ENCODE measurements at regions not wholly inside any gene's neighbourhood (a gene's known extent, or its start where the extent isn't known, plus 50 kb on each side); places are given as distances from the start of the nearest gene placed in this dataset.
"Not testable (repeated sequence)": the region's sequence is repeated elsewhere in the genome, so short reads cannot be mapped to it uniquely, and the experiment has no call there.

GRCh38 chr7:13727279-13727678 lies 262.2 kb downstream of the ETV1 start:
- Histone ChIP-seq H3K4me3 (no peak overlapping the region), H3K27ac (peak overlapping the region; percentile 29), H3K9me3 (ENCODE audit: low read depth, low read length) (no peaks in the 10 kb centered on the region), H3K36me3 (ENCODE audit: insufficient read depth, low read length) (no peaks in the 10 kb centered on the region), H3K9ac (ENCODE audit: insufficient read length) (no peak overlapping the region)
- no peak for DNase-seq (ENCODE audit: low read depth, low spot score)
- TF ChIP-seq FOXP2 (optimal IDR thresholded peaks at IDR 0.05; ENCODE audit: control extremely low read depth, extremely low read length, insufficient read depth) = no peak
- no peak for TF ChIP-seq EZH2 (IDR thresholded peaks at IDR 0.05)
- no peak for TF ChIP-seq POLR2AphosphoS5 (IDR thresholded peaks at IDR 0.05; ENCODE audit: borderline replicate concordance, low read depth, low read length)

- DNase-seq (ENCODE audit: low read depth, low spot score) = no peak
- H3K4me3 ChIP-seq = no peak overlapping the region
- no peaks in the 10 kb centered on the region for H3K9me3 ChIP-seq (ENCODE audit: low read depth, low read length)
- no peaks in the 10 kb centered on the region for H3K36me3 ChIP-seq (ENCODE audit: insufficient read depth, low read length)
- no peak overlapping the region for H3K9ac ChIP-seq (ENCODE audit: insufficient read length)
- no peak for TF ChIP-seq FOXP2 (optimal IDR thresholded peaks at IDR 0.05; ENCODE audit: control extremely low read depth, extremely low read length, insufficient read depth)
- no peak for TF ChIP-seq EZH2 (IDR thresholded peaks at IDR 0.05)
- no peak for TF ChIP-seq POLR2AphosphoS5 (IDR thresholded peaks at IDR 0.05; ENCODE audit: borderline replicate concordance, low read depth, low read length)
- H3K27ac ChIP-seq = peak overlapping the region; percentile 29
Observed at GRCh38 chr7:13727751-13728150, 261.7 kb downstream of the ETV1 start.

- H3K36me3 ChIP-seq (ENCODE audit: insufficient read depth, low read length); H3K4me3 ChIP-seq; H3K9ac ChIP-seq (ENCODE audit: insufficient read length); H3K9me3 ChIP-seq (ENCODE audit: low read depth, low read length); H3K27ac ChIP-seq; DNase-seq (ENCODE audit: low read depth, low spot score): not testable (repeated sequence)
Observed at GRCh38 chr7:13728430-13728829, 261.0 kb downstream of the ETV1 start.

GRCh38 chr7:13731643-13732042 lies 257.8 kb downstream of the ETV1 start:
- H3K4me3 ChIP-seq = no peak overlapping the region
- H3K9ac ChIP-seq (ENCODE audit: insufficient read length) = no peak overlapping the region

GRCh38 chr7:13737563-13737962 lies 251.9 kb downstream of the ETV1 start:
- no peak for TF ChIP-seq POLR2AphosphoS5 (IDR thresholded peaks at IDR 0.05; ENCODE audit: borderline replicate concordance, low read depth, low read length)
- TF ChIP-seq FOXP2 (optimal IDR thresholded peaks at IDR 0.05; ENCODE audit: control extremely low read depth, extremely low read length, insufficient read depth) = no peak
- TF ChIP-seq EZH2 (IDR thresholded peaks at IDR 0.05) = no peak
- Histone ChIP-seq H3K4me3 (no peak overlapping the region), H3K36me3 (ENCODE audit: insufficient read depth, low read length) (no peaks in the 10 kb centered on the region), H3K9me3 (ENCODE audit: low read depth, low read length) (no peaks in the 10 kb centered on the region), H3K27ac (no peak overlapping the region), H3K9ac (ENCODE audit: insufficient read length) (no peak overlapping the region)
- DNase-seq (ENCODE audit: low read depth, low spot score) = no peak

More at GRCh38 chr7:13731643-13732042, 257.8 kb downstream of the ETV1 start:
- no peak for TF ChIP-seq FOXP2 (optimal IDR thresholded peaks at IDR 0.05; ENCODE audit: control extremely low read depth, extremely low read length, insufficient read depth)
- no peak for TF ChIP-seq POLR2AphosphoS5 (IDR thresholded peaks at IDR 0.05; ENCODE audit: borderline replicate concordance, low read depth, low read length)
- no peak for TF ChIP-seq EZH2 (IDR thresholded peaks at IDR 0.05)
- DNase-seq (ENCODE audit: low read depth, low spot score) = no peak
- Histone ChIP-seq H3K36me3 (ENCODE audit: insufficient read depth, low read length) (no peaks in the 10 kb centered on the region), H3K9me3 (ENCODE audit: low read depth, low read length) (no peaks in the 10 kb centered on the region), H3K27ac (no peak overlapping the region)

GRCh38 chr7:13742126-13742525 lies 247.3 kb downstream of the ETV1 start:
- H3K9ac ChIP-seq (ENCODE audit: insufficient read length) = no peak overlapping the region
- TF ChIP-seq EZH2 (IDR thresholded peaks at IDR 0.05) (no peak), POLR2AphosphoS5 (IDR thresholded peaks at IDR 0.05; ENCODE audit: borderline replicate concordance, low read depth, low read length) (no peak), FOXP2 (optimal IDR thresholded peaks at IDR 0.05; ENCODE audit: control extremely low read depth, extremely low read length, insufficient read depth) (no peak)
- no peaks in the 10 kb centered on the region for H3K36me3 ChIP-seq (ENCODE audit: insufficient read depth, low read length)
- H3K9me3 ChIP-seq (ENCODE audit: low read depth, low read length) = no peaks in the 10 kb centered on the region
- DNase-seq (ENCODE audit: low read depth, low spot score) = no peak
- no peak overlapping the region for H3K27ac ChIP-seq
- no peak overlapping the region for H3K4me3 ChIP-seq

DNA sequence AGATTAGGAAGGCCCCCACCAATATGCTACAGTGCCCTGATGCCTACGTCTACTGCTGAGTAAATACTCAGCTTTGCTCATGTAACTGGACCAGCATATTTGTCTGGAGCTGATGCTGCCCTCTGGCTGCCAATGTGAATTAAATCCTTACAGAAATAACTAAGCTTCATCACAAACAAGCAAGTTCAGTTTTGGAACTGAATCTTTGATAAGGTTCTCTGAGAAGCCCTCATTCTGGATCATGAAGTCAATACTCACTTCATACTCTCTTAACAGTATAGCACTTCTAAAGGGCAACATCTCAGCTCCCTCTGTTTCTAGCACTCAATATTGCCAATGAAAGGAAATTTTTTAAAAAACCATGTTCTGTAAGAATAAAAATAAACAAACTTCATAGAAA lies 246.7 kb downstream of the ETV1 start:
- H3K4me3 ChIP-seq = no peak overlapping the region
- no peaks in the 10 kb centered on the region for H3K9me3 ChIP-seq (ENCODE audit: low read depth, low read length)
- TF ChIP-seq POLR2AphosphoS5 (IDR thresholded peaks at IDR 0.05; ENCODE audit: borderline replicate concordance, low read depth, low read length) = no peak
- no peaks in the 10 kb centered on the region for H3K36me3 ChIP-seq (ENCODE audit: insufficient read depth, low read length)
- H3K9ac ChIP-seq (ENCODE audit: insufficient read length) = no peak overlapping the region
- H3K27ac ChIP-seq = no peak overlapping the region
- DNase-seq (ENCODE audit: low read depth, low spot score) = no peak

DNA sequence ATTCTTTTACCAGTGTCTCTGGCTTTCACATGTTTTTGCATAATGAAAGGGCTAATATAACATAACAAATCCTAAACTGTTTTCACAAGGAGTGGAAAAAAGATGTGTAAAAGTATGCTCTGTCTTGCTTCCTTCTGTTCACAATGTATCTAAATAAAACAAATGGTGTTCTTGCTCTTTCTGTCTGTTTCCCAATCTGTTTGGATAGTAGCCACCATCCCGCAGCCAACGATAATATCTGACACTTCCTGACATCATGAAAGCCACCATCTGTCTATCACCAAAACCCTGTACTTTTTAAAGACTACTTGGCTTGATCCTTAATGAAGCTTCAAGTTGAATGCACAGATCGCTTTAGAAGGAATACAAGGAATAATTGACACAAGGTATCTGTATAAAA lies 246.2 kb downstream of the ETV1 start:
- H3K9ac ChIP-seq (ENCODE audit: insufficient read length) = no peak overlapping the region
- no peak overlapping the region for H3K4me3 ChIP-seq
- no peaks in the 10 kb centered on the region for H3K36me3 ChIP-seq (ENCODE audit: insufficient read depth, low read length)
- TF ChIP-seq POLR2AphosphoS5 (IDR thresholded peaks at IDR 0.05; ENCODE audit: borderline replicate concordance, low read depth, low read length) = no peak
- TF ChIP-seq FOXP2 (optimal IDR thresholded peaks at IDR 0.05; ENCODE audit: control extremely low read depth, extremely low read length, insufficient read depth) = no peak
- TF ChIP-seq EZH2 (IDR thresholded peaks at IDR 0.05) = no peak
- no peaks in the 10 kb centered on the region for H3K9me3 ChIP-seq (ENCODE audit: low read depth, low read length)
- no peak overlapping the region for H3K27ac ChIP-seq
- DNase-seq (ENCODE audit: low read depth, low spot score) = no peak

- H3K9me3 ChIP-seq (ENCODE audit: low read depth, low read length) = no peaks in the 10 kb centered on the region
- no peak overlapping the region for H3K27ac ChIP-seq
- no peaks in the 10 kb centered on the region for H3K36me3 ChIP-seq (ENCODE audit: insufficient read depth, low read length)
- TF ChIP-seq POLR2AphosphoS5 (IDR thresholded peaks at IDR 0.05; ENCODE audit: borderline replicate concordance, low read depth, low read length) (no peak), FOXP2 (optimal IDR thresholded peaks at IDR 0.05; ENCODE audit: control extremely low read depth, extremely low read length, insufficient read depth) (no peak), EZH2 (IDR thresholded peaks at IDR 0.05) (no peak)
- DNase-seq (ENCODE audit: low read depth, low spot score) = no peak
- no peak overlapping the region for H3K9ac ChIP-seq (ENCODE audit: insufficient read length)
- no peak overlapping the region for H3K4me3 ChIP-seq
Observed at GRCh38 chr7:13745530-13745929, 243.9 kb downstream of the ETV1 start.
